HG03521 (cell line): ENCODE measurements at regions not wholly inside any gene's neighbourhood (a gene's known extent, or its start where the extent isn't known, plus 50 kb on each side); places are given as distances from the start of the nearest gene placed in this dataset.

Source experiments
- ATAC-seq: cut with Tn5 transposase; IDR thresholded peaks from one replicate; pipeline ENCODE4 v1.9.1; 2021; ENCODE audit warnings: mild to moderate bottlenecking, moderate library complexity; ENCODE audit not compliant: unreplicated experiment

DNA sequence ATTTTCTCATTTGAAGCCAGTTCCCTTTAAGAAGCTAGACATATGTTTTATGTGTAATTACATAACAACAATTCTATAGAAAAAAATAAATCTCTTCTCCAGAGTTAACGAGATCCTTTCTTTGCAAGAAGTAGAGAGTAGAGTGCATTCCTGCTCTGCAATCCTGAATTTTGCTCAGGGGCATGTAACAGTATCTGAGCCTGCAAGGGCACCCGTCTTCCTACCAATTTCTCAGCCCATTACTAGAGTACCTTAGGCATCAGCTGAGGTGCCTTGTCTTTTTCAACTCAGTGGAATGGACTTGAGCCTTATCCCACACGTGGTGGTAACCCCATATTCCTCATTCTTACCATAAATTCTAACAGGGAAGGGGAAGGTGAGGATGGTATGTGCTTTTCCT is 205.9 kb downstream of the IKZF2 start:
- no peak for ATAC-seq

DNA sequence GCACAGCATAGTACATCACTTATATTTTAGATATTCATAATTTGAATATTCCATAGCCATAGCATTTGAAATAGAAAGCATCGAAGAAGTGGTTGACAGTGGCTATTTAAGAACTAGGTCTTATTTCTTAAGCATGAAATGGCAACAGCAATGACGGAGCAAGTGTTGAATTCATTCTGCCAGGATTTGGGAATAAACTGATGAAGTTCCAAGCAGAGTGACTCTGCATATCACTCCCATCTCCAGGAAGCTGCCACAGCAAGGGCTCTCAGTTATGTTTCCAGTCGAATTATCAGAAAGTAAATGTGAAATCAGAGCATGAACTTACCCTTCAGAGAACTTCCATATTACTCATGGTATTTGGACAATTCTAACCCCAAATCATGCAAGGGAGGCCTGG is 208.1 kb downstream of the IKZF2 start:
- ATAC-seq: no peak

DNA sequence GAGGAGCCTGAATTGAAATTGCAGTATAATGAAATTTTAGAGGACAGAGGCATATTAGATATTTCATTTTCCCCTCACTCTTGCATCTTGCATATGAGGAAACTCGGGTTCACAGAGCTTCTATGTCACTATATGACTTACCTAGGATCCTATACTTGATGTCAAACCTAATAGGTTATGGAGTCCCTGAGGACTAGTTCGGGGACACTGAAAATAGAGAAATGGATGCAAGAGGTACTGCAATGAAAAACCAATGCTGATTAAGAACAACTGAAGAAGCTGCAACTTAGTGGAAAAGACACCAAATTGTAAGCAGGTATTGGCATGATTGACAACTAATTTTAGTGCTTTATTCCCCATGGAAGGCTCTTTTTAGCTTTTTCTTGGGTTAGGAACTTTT is 210.1 kb downstream of the IKZF2 start:
- no peak for ATAC-seq

DNA sequence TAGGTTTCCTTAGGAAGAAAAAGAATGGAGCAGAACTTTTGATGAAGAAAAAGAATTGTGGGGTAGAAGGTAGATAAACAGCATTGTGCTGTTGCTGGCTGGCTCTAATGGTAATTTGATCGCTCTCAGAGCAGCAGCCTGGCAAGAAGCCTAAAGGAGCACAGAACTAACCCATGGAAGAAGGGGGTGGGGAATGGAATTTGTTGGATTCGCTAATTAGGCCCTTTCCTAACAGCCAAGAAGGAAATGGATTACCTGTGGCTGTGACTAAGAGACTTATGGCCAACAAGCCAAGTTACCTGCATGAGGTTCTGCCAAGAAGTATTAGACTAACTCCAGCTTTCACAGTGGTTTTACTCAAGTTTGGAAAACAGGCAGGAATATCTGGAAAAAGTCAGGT is 210.6 kb downstream of the IKZF2 start:
- ATAC-seq: no peak

DNA sequence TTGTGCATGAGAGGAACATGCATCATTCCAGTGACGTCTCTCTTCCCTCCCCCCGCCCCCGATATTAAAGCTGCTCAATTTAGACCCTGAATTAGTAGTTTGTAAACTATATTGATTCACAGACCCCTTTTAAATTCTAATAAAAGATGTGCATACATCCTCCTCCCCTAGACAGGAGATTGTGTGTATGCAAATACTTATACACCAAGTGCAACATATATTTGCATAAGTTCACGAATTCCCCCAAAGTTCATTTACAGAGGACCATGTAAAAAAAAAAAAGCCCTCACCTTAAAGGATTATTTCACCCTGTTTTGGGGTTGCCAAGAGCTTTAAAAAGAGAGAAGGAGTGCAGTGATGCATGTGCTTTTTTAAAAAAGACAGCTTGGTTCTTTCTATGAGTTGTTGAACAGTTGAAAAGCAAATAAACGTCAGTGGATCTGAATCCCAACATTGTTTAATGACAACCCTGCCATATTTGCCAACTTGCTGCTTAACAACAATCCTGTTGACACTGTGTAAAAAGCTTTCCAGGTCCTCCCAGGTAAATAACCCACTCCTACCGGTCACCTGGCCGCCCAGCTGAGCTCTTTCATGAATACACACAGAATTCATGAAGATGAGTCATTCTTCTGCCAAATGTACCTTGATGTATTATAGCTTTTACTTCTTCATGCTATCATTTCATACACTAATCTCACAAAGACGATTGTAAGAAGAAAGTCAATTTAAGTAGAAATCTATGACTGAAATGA is 211.5 kb downstream of the IKZF2 start:
- no peak for ATAC-seq

DNA sequence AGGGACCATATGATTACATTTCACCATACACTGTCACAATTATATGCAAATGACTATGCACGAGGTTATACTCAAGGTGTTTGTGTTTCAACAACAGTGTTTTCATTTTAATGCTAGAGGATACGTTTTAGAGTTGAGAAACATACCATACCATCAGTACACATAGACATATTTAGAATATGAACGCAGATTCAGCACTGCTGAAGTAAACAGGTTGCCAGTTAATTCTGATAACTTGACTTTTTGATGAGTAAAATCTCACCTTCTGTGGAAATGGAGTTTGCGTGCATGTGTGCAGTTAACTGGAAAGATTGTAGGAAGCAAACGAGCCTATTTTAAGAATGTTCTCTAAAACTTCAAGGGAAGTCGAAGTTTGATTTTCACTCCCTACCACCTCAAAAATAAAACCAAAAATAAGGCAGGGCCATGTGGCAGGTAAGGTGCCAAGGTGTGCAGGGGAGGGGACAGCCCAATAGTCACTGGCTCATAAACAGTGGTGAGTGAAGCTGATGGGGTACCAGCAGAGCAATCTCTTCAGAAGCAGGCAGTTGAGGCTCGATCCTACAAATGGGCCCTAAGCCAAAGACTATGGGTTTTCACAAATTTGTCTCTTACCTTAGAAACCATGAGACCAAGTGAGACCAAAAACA is 213.1 kb downstream of the IKZF2 start:
- ATAC-seq: no peak

DNA sequence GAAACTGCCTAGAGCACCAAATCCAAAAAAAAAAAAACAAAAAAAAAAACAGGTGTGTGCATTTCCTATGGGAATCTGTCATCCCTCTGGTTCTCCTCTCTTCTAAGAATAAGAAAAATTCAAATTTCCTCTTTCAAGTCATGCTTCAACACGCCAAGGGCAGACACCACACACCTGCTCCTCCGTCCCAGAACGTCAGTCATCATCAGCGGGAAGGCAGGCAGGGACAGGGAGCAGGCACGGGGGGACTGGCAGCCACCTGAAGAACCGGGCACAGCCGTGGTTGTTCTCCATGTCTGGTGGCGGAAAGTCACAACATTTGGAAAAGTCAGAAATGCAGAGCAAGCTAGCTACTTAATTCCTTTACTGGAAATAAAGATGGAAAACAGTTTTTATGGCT is 214.8 kb downstream of the IKZF2 start:
- ATAC-seq: no peak

DNA sequence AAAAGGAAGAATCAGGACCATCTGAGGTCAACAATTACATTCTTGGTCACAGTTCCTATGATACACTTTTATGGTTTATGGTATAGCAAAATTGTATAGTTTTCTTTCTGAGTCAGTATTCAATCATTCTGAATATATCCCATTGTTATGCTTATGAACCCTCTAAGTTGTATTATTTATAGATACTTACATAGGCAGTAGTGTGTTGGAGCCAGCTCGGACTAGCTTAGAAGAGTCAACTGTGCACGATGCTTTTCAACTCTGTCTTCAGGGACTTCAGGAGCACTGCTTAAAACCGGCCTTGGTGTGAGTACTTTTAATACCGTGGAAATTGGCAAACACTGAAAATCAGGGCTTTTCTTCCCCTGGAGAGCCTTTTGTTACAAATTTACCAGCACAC is 215.7 kb downstream of the IKZF2 start:
- ATAC-seq: no peak

DNA sequence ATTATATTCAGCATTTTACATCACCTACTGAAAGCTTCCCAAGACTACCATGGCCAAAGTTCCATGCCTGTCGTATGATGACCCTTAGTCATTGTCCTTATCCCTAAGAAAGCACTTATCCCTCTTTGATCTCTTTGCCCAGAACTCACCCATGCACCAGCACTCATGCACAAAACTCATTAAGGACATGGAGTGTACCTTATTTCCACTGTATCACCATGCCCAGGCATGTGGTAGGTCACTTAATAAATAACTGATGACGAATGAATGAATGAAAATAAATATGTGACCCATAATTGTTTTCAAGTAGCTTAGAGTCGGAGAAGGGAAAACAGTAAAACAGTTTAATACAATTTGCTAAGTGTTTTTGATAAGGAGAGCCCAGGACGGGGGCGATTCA is 220.1 kb downstream of the IKZF2 start:
- no peak for ATAC-seq

DNA sequence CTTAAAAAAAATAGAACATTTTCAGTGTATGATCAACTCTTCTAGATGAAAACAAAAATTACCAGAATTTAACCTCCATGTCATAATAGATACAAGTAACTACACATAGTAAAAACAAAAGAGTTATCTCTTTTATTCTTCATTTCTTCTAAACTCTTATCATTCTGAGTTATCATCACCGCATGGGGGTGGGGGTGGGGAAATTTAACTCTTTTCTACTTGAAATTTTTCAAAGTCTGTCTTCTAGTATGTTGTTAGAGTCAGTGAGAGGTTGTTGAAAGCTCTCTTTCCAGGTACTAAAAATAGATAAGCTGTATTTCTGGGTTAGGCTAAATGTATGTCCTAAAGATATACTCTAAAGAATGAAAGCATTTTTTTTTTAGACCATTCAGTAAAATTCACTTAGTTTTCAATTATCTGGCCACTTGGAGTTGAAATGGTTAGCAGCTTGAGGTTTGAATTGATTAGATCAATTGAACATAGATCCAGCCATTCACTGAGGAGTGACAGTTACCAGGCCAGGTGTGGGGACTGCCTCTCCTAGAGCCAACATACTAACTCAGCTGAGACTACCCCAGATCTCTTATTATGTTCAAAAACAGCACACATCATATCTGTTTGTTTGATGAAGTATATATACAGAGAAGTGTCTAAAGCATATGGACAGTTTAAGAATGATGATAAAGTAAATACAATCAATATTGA is 220.7 kb downstream of the IKZF2 start:
- no peak for ATAC-seq

DNA sequence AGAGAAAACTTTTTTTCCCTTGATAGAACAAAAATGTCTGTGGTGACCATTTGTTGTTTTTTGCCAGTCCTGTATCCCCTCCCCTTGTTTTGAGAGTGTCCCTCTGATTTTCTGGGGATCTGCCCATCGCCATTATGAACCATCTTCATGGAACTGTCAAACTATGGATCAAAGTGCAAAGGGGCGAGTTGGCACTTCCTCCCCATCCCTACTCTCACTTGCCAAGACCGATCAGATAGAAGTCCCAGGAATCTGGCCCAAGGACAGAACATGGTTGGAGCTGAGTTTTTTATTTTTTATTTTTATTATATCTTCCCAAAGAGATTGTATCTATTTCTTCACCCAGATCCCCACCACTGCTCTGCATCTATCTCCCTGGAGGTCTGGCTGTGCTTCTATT is 221.4 kb downstream of the IKZF2 start:
- no peak for ATAC-seq

DNA sequence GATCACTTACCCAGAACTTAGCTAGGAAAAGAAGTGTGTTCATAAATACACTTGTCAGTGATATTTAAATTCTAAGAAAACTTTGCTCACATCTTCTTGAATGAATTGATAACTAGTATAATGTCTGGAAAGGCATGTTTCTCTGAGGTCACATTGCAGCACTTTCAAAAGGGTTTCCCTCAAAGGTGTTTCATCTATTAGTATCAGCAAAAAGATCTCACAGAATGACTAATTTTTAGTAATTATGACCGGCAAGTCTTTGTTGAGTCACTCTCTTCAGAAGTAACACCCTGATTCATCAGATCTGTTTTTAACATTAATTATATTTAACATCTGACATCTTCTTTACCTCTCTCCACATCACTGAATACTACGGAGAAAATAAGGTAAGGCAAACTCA is 222.3 kb downstream of the IKZF2 start:
- ATAC-seq: no peak

DNA sequence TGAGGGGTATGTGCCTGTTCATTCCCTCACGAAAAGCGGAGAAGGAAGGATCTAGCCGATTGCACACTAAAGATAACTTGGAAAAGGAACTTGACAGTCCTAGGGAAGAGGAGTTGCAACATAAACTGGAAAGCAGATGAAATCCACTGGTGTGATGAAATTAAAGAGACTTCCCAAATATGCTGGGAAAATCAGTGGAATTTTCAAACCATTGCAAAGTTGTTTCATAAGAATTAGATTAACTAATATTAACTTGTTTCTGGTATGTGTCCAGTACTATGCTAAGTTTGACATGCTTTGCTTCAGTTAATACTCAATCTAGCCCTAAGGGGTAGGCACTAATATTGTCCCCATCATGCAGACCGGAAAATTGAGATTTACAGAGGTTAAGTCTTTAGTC is 222.7 kb downstream of the IKZF2 start:
- ATAC-seq: no peak

DNA sequence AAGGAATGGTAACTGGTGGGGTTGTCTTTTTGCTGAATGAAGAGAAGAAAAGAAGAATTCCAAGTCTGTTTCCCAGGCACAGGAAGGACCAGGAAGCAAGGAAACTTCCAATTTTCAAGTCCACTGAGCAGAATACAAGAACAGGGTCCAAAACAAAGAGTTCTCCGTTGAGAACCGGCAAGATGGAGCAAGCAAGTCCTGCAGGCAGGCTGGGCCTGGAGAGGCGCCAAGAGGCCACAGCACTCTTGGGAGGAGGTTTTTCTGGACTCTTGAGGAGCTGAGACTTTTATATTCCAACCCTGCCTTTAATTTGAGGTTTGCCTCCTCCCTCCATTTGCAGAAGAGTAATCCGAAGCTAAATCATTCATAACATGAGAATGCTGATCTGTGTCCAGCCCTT is 224.5 kb downstream of the IKZF2 start:
- ATAC-seq: no peak

DNA sequence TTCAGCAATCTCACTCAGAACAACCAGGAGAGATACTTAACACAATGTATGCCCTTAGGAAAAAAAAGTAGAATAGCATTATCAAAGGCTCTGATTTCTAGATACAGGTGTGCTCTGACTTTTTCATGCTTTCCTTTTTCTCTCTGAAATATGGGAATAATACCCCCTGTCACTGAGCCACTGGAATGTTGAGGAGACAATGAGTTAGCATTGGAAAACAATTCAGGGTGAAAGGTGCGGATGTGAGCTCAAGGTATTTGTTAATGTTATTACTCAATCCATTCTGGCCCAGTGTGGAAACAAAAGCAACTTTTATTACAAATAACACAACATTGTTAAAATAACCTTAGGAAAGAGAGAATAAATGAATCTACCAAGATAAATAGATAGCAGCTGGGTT is 228.0 kb downstream of the IKZF2 start:
- ATAC-seq: no peak

DNA sequence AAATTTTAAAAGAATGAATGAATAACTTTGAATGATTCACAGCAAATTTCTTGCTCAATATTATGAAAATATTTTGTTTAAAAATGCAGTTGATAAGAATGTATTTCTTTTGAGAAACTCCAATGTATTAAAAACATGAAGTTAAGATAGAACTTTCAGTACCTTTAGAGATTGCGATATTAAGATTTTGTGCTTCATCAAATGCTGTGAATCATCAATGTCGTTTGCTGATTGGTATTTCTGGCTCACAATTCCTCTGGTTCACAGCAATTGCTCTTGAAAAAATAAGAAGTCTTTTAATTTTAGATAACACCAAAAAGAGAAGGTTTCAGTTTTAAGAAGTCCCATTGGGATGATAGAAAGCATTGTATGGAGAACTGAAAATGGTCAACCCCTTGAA is 228.7 kb downstream of the IKZF2 start:
- no peak for ATAC-seq

DNA sequence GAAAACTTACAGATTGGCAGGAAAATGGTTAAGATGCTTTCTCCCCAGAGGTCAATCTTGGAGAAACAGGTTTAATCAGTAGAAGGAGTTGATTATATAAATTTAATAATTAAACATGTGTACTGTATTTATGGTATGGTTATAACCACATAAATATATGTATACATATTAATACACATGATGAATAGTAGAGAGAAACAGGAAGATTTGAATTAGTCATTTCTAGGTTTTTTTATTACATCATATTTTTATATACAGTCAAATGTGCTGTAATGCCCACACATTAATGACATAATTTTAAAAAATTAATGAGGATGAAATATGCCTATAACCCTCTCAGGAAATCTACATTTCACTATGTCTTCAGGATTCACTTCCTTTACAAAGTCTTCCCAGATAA is 229.7 kb downstream of the IKZF2 start:
- no peak for ATAC-seq

DNA sequence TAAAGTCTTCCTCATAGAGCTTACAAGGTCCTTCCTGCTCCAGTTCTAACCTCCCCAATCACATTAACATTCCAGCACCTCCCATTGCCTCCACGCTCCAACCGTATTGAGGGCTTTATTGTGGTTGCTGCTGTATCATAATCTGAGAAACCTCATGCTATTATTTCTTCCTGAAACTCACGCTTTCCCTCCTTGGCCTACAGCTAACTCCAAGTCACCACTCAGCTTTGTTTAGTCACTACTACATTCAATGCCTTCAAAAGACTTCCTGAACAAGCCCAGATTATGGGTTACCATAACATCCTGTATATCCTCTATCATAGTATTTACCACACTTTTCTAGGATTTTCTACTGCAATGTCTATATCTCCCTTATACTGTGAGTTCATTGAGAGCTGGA is 230.4 kb downstream of the IKZF2 start:
- ATAC-seq: no peak

DNA sequence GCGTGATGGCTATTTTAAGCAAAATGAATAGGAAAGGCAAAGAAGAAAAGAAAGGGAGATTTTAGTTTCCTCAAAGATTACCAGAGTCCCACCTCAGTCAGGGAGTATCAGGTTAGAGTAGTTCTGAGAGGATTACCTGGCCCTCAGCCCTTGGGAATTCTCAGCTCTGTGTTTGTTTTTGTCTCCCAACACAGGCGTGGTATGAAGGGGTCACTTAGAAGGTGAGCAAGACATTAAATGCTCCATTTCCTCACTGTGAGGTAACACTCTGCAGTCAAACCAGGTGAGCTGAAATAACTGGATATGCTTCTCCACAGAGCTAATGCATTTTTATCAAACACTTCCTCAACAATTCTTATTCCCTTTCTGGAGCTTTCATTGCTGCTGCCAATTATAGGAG is 232.2 kb downstream of the IKZF2 start:
- no peak for ATAC-seq

DNA sequence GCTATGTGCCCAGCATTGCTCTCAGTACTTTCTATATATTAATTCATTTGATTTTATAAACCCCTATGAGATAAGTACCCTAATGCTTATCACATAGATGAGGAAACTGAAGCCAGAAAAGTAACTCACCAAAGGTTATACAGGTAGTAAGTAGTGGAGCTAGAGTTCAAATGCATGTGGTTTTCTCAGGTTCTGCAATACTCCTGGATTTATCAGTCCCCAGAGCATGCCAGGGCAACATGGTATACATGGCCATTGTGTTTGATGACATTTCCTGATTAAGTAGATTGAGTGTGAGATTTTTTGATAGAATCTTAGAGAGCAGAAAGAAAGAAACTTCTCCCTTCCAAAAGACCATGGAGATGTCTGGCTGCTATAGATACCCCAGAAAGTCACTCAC is 233.1 kb downstream of the IKZF2 start:
- no peak for ATAC-seq

DNA sequence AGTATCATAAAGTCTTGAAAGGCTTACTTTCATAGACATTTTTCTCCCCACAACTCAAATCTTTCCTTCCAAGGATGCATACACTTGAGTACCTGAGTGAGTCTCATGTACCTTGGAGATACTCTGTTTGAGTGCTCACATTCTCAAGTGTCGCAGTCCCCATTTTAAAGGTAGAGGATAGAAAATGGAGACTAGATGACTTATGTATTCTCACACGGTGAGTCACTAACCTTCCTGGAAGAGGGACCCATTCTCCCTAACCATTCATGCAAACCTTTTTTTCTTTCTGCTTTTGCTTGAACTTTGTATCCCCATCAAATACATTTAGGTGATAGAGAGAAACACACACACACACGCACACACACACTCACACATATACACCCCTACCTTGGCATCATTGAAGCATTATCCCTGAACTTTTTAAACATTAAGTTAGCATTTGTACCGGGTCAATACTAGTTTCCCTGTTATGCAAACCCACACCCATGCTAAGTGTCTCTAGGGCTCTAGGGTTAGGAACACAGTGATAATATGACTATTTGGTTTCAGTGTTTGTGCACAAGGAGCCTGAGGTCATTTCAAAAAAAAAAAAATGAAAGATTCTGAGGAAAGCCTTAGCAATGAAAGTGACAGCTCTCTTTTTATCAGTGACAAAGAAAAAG is 236.2 kb downstream of the IKZF2 start:
- peak; percentile 51 for ATAC-seq

DNA sequence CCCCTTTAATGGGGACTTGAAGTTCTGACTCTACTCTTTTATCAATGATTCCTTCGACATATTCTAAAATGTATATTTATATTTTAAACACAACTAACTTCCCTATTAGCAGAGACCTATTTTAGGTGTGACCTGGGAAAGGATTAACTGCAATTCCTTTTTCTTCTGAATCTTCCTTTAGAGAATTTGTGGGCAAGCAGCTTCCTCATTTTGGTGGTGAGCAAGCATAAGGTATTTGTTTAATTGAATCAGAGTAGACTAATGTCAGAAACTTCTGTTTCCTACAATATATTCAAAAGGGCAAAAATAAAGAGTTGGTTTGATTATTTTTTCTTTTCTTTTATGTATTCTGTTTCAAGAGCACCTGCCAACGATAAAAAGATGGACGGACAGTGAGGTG is 237.0 kb downstream of the IKZF2 start:
- no peak for ATAC-seq
